Cardiac septum (tissue), 1 donor: ENCODE measurements at regions not wholly inside any gene's neighbourhood (a gene's known extent, or its start where the extent isn't known, plus 50 kb on each side); places are given as distances from the start of the nearest gene placed in this dataset.

ENCODE experiments used
- DNase-seq: peaks from one replicate; pipeline ENCODE4 v3.0.0-alpha.2; 2020; ENCODE audit warnings: low spot score
- intact Hi-C: fragments of 100-400 bp; cut with DNase I; formaldehyde crosslinking; loops from one replicate; pipeline ENCODE4 v1.14.0; 2022
- donor health status: DM: no; HTN: no; CAD: no.

DNA sequence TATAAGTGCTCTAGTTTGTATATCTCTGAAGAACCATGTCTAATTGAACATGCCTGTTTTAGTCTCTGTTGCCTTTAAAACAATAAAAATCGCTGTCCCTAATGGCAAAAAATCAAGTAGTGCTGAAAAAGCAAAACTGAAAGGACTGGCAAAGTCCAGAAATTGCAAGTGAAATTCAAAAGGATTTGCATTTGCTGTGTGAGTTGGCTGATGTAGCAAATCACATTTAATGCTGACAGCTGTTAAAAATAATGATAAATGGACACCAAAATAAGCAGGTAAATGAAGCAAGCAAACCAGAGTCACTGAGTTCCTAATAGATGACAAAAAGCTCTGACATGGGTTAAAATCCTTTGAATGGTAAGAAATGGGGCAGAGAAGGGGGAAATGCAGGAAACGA, 874.1 kb downstream of the GRM8 start:
- intact Hi-C loops = no loop called here
- no peak for DNase-seq

DNA sequence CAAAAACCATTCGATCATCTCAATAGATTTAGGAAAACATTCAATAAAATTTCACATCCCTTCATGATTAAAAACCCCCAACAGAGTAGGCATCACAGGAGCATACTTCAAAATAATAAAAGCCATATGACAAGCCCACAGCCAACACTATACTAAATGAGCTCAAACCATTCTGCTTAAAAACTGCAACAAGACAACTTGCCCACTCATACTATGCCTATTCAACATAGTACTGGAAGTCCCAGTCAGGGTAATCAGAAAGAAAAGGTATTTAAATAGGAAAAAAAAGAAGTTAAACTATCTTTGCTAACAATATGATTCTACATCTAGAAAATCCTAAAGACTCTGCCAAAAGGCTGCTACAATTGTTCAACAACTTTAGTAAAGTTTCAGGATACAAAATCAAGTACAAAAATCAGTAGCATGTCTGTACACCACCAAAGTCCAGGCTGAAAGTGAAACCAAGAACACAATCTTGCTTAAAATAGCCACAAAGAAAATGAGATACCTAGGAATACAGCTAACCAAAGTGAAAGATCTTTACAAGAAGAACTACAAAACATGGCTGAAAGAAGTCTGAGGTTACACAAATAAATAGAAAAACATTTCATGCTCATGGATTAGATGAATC, 882.6 kb downstream of the GRM8 start:
- no peak for DNase-seq
- intact Hi-C loops = no loop called here

DNA sequence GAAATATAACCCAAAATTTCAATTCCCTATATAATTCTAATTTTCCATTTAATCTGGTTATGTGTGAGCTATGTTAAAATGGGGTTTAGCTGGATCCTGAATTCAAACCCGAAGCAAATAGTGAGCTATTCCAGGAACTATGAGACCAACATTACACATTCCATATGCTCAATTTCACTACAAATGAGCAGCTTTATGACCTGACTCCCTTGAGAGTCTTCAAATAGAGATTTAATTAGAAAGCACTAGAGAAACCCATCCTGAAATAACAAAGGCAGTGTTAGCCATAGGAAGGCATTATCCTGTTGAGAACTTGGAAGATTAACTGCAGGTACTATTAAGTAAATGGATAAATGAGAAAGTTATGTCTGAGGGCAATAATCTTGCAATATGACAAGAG, 890.0 kb downstream of the GRM8 start:
- intact Hi-C loops = no loop called here

DNA sequence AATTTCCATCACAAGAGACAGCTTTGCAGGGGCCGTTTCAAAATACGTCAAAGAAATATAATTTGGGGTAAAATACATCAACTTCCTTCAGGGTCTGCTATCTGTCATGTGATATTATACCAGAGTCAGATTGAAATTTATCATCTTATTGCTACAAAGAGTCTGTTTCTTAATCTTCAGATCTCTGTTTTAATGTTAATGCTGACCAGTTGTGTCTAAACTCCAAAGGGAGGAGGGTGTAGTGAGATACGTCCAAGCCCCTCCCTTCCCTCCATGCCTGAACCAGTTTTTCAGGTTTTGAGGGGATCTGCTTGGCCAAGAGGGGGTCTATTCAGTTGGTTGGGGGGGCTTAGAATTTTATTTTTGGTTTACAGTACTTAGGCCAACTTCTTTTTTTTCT, 891.6 kb downstream of the GRM8 start:
- intact Hi-C loops = no loop called here
- DNase-seq = no peak

More for the DNA sequence above, 890.0 kb downstream of the GRM8 start:
- no peak for DNase-seq

DNA sequence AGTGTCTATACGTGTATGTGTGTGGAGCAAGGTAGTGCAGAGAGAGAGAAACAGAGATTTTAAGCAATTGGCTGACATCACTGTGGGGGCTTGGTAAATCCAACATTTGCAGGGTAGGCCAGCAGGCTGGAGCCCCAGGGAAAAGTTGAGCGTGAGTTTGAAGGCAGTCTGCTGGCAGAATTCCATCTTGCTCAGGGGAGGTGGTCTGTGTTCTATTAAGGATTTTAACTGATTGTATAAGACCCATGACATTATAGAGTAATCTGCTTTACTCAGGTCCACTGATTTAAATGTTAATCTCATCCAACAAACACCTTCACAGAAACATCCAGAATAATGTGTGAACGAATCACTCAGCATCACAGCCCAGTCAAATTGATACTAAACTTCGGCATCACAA, 912.9 kb downstream of the GRM8 start:
- intact Hi-C loops = no loop called here
- DNase-seq = no peak

DNA sequence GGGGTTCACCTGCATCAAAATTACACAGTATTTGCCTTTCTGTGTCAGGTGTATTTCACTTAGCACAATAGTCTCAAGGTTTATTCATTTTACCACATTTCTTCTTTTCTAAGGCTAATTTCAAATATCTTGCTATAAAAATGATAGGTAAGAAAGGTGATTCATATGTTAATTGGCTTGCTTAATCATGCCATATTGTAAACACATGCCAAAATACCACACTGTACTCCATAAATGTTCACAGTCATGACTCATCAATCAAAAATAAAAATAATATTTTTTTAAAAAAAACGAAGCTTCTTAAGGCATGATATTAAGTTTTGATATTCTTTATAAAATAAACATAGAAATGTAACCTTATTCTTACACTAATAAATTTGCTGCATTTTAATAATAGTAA, 947.1 kb downstream of the GRM8 start:
- no peak for DNase-seq
- intact Hi-C loops = no loop called here

DNA sequence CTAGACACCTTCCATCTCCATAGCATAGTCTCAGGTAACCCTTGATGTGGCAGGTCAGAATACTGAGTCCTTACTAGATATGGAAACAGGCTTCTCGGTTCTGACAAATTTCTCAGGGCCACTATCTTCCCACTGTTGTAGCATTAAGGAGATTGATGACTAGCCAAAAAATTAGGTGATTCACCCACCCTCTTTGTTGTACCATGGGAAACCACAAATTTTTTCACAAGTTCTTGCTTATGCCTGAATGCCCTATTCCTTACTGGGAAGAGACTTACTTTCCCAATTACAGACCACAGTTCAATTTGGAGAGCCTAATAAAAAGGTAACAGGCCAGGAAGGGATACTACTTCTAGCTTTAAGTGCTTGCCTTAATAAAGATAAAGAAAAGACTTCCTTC, 948.8 kb downstream of the GRM8 start:
- intact Hi-C loops = no loop called here
- DNase-seq = no peak

DNA sequence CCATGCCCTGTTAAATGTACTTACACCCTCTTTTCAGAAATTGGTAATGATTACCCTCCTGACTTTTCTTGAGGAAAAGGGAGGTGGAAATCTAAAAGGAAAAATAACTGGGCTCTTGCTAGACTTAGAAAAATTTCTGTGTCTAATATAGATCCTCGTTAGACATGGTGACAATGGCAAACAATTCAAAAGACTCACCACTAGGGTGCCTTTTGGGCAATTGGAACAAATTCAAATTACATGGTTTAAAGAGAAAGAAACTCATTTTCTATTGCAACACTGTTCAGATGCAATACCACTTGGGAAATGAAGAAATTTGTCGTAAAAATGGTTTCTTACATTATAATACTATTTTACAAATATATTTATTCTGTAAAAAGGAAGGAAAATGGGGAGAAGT, 950.1 kb downstream of the GRM8 start:
- DNase-seq = no peak
- intact Hi-C loops = no loop called here

DNA sequence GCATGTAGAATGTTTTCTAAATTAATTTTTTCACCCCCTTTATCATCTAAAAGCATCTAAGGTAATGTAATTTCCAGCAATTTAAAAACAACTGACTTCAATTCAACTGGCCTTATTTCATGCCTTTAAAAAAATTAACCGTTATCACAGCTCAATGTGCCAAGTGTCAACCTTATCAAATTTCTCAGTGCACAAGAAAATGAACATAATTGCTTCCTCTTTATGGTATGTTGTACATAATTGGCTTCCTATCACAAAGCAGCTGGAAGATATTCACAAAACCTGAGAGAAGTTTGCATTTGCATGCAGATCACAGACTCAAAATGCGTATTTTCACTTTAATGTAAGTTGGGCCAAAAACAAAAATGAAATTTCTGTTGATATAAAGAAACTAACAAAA, 966.4 kb downstream of the GRM8 start:
- DNase-seq = no peak
- intact Hi-C loops = no loop called here

DNA sequence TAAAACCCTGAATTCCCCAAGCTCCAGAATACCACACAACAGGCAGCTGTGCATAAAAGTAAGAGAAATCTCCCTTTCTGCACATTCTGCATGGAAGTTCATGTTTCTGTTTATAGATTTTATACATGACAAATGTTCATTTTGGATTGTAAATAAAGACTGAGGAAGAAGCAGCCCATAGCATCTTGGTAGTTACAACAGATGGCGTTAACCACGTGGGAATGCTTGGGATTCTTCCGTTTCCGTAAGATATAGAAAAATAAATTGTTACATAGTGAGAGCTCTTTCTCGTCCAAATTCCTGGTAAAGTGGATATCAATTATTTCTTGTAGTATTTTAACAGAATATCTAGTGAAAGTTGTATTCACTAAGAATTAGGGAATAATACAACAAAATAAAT, 1016.5 kb downstream of the GRM8 start:
- intact Hi-C loops = no loop called here
- DNase-seq = no peak

DNA sequence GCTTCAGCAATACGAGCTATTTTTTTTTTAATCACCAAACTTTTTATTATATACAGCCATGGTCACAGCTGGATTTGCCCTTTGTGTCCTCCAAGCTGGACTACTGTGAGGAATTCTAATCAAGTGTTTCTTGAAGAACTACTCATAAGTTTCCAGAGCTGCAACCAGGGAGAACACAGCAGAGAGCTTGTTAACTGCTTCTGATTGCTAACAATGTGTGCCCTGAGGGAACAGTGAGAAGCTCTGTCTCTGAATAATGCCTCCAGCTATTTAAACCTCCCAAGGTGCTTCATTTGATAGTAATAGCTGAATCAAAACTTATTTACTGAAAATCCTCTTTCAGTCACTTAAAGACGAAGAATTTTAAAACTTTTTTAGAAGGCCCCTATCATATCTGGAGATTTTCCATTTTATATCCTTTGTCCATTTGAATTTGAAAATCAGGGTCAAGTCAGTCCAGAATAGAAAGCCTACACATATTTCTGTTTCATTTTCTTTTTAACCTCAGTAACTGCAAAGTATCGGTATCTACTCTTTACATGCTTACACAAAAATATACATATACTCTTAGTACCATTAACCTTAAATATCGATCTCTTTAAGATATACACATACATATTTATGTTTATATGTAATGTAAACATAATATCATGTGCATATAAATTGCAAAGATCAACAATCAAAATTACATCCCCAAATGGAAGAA, 1024.2 kb downstream of the GRM8 start:
- intact Hi-C loops = no loop called here

DNA sequence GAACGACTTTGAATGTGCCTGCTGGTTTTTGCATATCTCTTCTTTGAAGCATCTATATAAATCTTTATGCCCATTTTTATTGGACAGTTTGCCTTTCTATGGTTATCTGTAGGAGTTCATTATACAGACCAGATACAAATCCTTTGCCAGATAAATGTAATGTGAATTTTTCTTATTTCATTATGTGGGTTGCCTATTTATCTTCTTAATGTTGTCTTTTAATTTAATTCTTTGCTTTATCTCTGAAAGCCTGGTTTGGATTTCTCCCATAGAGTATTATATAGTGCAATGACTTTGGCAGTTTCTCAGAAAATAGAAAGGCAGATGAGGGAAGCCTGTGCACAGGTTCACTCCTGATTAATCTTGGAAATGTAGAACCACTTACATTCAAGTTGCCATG, 1025.1 kb downstream of the GRM8 start:
- intact Hi-C loops = no loop called here
- DNase-seq = no peak

More for the DNA sequence above, 1024.2 kb downstream of the GRM8 start:
- DNase-seq = no peak

DNA sequence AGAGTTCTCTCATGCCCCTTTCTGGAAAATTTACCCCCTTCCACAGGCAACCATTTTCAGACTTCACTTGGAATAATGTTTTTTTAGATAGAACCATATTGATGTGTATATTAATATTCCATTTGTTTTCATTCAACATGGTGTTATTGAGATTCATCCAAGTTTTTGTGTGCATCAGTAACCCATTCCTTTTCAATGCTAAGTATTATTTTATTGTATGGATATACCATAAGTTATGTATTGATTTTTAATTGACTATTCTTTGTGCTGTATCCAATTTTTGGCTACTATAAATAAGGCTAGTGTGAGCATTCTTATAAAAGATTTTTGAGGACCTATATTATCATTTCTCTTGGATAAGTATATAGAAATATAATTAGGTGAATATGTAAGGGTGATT, 1025.7 kb downstream of the GRM8 start:
- DNase-seq = no peak
- intact Hi-C loops = no loop called here

DNA sequence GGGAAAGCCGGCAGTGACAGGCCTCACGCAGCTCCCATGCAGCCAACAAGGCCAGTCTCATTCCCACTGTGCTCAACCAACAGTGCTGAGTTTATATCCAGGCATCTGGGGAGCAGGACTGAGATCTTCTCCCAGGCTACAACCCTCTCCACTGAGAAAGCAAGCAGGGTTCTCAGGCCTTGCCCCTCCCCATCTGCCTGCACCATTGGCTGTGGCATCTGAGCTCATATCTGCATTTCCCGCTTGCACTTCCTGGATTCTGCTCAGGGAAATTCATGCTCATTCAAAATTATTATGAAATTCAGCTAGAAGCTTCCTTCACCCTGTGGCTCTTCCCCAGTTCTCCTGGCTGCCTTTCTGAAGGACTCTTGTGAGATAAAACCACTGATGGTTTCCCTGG, 1029.0 kb downstream of the GRM8 start:
- intact Hi-C loops = no loop called here
- DNase-seq = no peak

DNA sequence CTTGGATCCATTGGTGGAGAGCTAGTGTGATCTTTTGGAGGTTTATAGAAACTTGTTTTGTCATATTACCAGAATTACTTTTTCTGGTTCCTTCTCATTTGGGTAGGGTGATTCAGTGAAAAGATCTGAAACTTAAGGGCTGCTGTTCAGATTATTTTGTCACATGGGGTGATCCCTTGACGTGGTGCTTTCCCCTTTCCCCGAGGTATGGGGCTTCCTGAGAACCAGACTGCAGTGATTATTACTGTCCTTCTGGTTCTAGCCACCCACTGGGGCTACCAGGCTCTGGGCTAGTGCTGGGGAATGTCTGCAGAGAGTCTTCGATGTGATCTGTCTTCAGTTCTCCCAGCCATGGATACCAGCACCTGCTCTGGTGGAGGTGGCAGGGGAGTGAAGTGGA, 1030.0 kb downstream of the GRM8 start:
- intact Hi-C loops = no loop called here
- no peak for DNase-seq

DNA sequence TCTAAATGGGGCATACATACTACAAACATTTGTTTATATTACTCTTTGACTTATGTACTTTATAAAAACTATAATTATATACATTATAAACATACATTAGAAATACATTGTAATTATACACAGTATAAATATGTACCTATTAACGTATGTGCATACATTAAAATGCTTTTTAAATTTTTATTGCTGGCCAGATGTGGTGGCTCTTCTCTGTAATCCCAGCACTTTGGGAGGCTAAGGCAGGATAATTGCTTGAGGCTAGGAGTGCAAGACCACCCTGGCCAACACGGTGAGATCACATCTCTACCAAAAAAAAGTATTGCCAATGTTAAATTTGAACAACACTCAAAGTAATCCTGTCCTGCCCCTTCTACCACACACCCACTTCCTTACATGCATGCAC, 1037.0 kb downstream of the GRM8 start:
- DNase-seq = no peak
- intact Hi-C loops = no loop called here

DNA sequence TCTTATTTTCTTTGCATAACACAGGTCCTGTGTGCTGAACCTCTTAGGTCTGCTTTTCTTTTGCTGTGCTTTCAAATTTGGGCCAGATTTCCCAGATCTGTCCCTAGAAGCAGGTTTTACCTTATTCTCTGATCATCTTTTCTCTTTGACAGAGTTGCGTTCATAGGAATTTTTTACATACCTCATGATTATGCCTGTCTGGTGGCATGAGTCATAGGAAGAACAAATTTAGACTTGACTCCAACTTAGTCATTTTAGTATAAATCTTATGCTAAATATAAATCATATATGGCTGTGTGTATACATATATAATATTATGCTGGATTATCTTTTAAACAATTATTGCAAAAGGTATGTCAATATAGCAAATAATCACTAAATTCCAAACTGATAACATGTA, 1038.9 kb downstream of the GRM8 start:
- intact Hi-C loops = no loop called here

DNA sequence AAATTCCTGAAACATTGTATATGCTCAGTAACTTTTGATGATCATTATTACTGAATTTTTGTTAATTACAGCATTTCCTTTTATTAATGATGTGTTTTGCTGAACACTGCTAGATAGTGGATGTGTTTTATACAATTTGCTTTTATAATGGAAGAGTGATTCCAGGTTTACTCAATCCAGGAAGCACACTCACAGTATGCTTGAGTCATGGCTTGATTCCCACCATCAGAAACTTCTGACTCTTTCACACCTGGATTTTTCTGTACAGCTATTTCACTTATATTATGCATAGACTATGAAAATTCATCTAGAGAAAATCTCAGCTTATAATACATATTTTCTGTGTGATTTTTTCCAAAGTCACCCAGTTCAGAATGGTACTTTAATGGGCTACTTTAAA, 1040.9 kb downstream of the GRM8 start:
- intact Hi-C loops = no loop called here
- no peak for DNase-seq

More for the DNA sequence above, 1038.9 kb downstream of the GRM8 start:
- no peak for DNase-seq

DNA sequence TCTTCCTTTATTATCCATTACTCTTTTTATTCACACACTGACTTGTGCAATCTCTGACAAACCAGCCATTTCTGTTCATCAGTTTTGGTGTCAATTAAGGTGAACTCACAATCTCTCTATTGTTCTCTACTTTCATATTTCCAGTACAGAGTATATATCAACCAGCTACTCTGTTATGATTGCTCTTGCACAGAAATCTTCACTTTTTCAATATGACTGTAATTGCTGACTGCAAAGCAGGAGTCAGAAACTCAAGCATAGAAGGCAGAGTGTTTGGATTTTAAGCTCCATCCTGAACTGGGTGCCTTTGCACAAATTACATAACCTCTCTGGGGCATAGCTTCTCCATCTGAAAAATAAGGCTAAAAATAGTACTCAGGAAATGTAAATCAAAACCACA, 1042.0 kb downstream of the GRM8 start:
- intact Hi-C loops = no loop called here
- no peak for DNase-seq

DNA sequence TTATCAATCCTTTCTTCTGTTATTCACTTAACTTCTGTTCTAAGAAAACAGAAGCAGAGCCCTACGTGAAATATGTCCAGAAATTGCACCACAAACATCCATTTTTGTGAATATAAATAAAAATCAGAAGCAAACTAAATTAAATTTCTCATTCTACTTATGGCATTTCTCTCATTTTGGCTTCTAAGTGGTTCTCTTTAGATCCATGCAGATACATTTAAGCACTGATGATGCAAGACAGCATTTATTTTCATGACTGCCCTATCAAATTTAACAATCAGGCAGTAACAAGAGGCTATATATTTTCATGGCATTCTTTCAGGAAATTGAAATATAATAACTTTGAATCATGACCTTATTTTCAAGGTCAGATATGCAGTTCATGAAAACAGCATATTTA, 1049.6 kb downstream of the GRM8 start:
- intact Hi-C loops = no loop called here
- no peak for DNase-seq

DNA sequence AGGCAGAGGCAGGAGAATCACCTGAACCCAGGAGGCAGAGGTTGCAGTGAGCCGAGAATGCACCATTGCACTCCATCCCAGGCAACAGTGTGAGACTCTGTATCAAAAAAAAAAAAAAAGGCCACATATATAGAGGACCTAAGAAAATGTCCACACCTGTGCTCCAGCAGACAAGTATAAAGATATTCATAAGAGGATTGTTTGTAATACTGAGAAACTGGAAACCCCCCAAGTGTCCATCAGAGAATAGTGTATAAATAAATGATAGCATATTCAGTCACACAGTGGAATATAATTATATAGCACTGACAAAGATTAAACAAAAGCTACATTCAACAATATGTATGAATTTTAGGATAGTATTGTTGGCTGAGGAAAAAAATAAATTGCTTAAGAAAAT, 1050.6 kb downstream of the GRM8 start:
- DNase-seq = no peak
- intact Hi-C loops = no loop called here
